Endothelial cell of umbilical vein (primary cell): ENCODE measurements at regions not wholly inside any gene's neighbourhood (a gene's known extent, or its start where the extent isn't known, plus 50 kb on each side); places are given as distances from the start of the nearest gene placed in this dataset.

Source experiments
- BruUV-seq: library from RNA; stranded (reverse); fragments of 400-500 nt; replicated peaks from 2 replicates; lab custom pipeline; 2021; lab: Mats Ljungman, UMichigan
- CTCF ChIA-PET: fragments of 300-600, 350-600 bp; sonication (Branson Sonifier 250); formaldehyde crosslinking; loops from one replicate; lab custom pipeline; 2021; ENCODE audit warnings: antibody characterized with exemption, inconsistent platforms; lab: Charles Lee
- POLR2A ChIA-PET: fragments of 300-600, 350-600 bp; sonication (Branson Sonifier 250); formaldehyde crosslinking; loops from one replicate; lab custom pipeline; 2021; ENCODE audit warnings: antibody characterized with exemption, inconsistent platforms; lab: Charles Lee
- DNase-seq: peaks from one replicate; pipeline ENCODE4 v3.0.0-alpha.2; 2011; ENCODE audit warnings: low read depth, low spot score
- FAIRE-seq: peaks from 2 replicates; lab custom pipeline; 2011; peaks lifted over from hg19 to GRCh38; lab: Jason Lieb, UNC
- H2AFZ ChIP-seq: 2 replicates; pipeline ENCODE4 v1.6.0; 2012; ENCODE audit warnings: low read depth, low read length, control low read depth, inconsistent platforms
- H3K27ac ChIP-seq: 2 replicates; pipeline ENCODE4 v1.5.1; 2011; ENCODE audit warnings: low read depth, mild to moderate bottlenecking, control low read depth, low read length, moderate library complexity; ENCODE audit not compliant: insufficient read depth
- H3K27me3 ChIP-seq, 2 experiments: 2 replicates each; pipeline versions ENCODE4 v1.6.0 to v1.6.1; 2011; ENCODE audit warnings: low read length in 2 of 2, mixed read lengths in 1 of 2; ENCODE audit not compliant: control insufficient read depth in 2 of 2, insufficient read depth in 2 of 2
- H3K36me3 ChIP-seq, 2 experiments: 2 replicates in 1 of 2; 3 replicates in 1 of 2; pipeline ENCODE4 v1.5.1; 2011; ENCODE audit warnings: low read length in 2 of 2, mild to moderate bottlenecking in 1 of 2, moderate library complexity in 1 of 2; ENCODE audit not compliant: control insufficient read depth in 2 of 2, insufficient read depth in 2 of 2; ENCODE audit errors: extremely low read depth in 1 of 2
- H3K4me1 ChIP-seq: 3 replicates; pipeline ENCODE4 v1.5.1; 2011; ENCODE audit warnings: mild to moderate bottlenecking, low read length; ENCODE audit not compliant: control insufficient read depth, insufficient read depth; ENCODE audit errors: extremely low read depth
- H3K4me2 ChIP-seq: 2 replicates; pipeline ENCODE4 v1.6.1; 2011; ENCODE audit warnings: low read length, control low read depth, mixed read lengths; ENCODE audit not compliant: insufficient read depth
- H3K4me3 ChIP-seq, 3 experiments: fragments of 200-600 bp in 1 of 3; sonication (generic), shearing (Covaris generic) in 1 of 3; replicated peaks in 1 of 3; 2 replicates each; pipeline ENCODE4 v1.5.1; 2011 to 2016; ENCODE audit warnings: control low read depth in 3 of 3, low read length in 3 of 3, mild to moderate bottlenecking in 2 of 3, inconsistent platforms in 1 of 3, low read depth in 1 of 3, moderate library complexity in 1 of 3; ENCODE audit not compliant: insufficient read depth in 1 of 3
- H3K79me2 ChIP-seq: 2 replicates; pipeline ENCODE4 v1.6.0; 2012; ENCODE audit warnings: low read length, inconsistent platforms; ENCODE audit not compliant: control insufficient read depth, insufficient read depth
- H3K9ac ChIP-seq: replicated peaks from 2 replicates; pipeline ENCODE3; 2011; ENCODE audit warnings: low read length, control low read depth; ENCODE audit not compliant: insufficient read depth; ENCODE audit errors: extremely low read depth
- H3K9me1 ChIP-seq: replicated peaks from 3 replicates; pipeline ENCODE4 v1.6.0; 2011; ENCODE audit warnings: mild to moderate bottlenecking, low read length; ENCODE audit not compliant: control insufficient read depth, insufficient read depth; ENCODE audit errors: extremely low read depth
- H3K9me3 ChIP-seq: replicated peaks from 2 replicates; pipeline ENCODE4 v1.5.1; 2012; ENCODE audit warnings: low read length, inconsistent platforms; ENCODE audit not compliant: control insufficient read depth, insufficient read depth
- H4K20me1 ChIP-seq: replicated peaks from 2 replicates; pipeline ENCODE3; 2011; ENCODE audit warnings: mild to moderate bottlenecking, low read length; ENCODE audit not compliant: control insufficient read depth, insufficient read depth; ENCODE audit errors: extremely low read depth
- CTCF ChIP-seq, 2 donors: IDR thresholded peaks; 1 replicate in 1 of 2; 2 replicates in 1 of 2; pipeline ENCODE4 v1.5.1; 2011; ENCODE audit warnings: low read length in 2 of 2, mild to moderate bottlenecking in 2 of 2, moderate library complexity in 2 of 2, control low read depth in 1 of 2, inconsistent platforms in 1 of 2, low read depth in 1 of 2; ENCODE audit not compliant: insufficient read depth in 1 of 2; ENCODE audit errors: extremely low read depth in 1 of 2
- EZH2 ChIP-seq: IDR thresholded peaks from 2 replicates; pipeline ENCODE4 v1.6.1; 2012; ENCODE audit warnings: borderline replicate concordance, low read depth, mild to moderate bottlenecking, moderate library complexity, low read length, inconsistent platforms; ENCODE audit not compliant: severe bottlenecking
- FOS ChIP-seq: IDR thresholded peaks from 2 replicates; pipeline ENCODE4 v1.6.1; 2011; ENCODE audit warnings: mild to moderate bottlenecking, low read length, moderate library complexity, borderline replicate concordance; ENCODE audit not compliant: insufficient read depth
- GATA2 ChIP-seq: IDR thresholded peaks from 2 replicates; pipeline ENCODE4 v1.7.0; 2011; ENCODE audit warnings: low read depth, mild to moderate bottlenecking, moderate library complexity, mixed read lengths, low read length; ENCODE audit not compliant: insufficient read length, insufficient read depth
- JUN ChIP-seq: IDR thresholded peaks from 2 replicates; pipeline ENCODE4 v1.6.1; 2011; ENCODE audit warnings: borderline replicate concordance, low read depth; ENCODE audit not compliant: insufficient read length, insufficient read depth
- MAX ChIP-seq: IDR thresholded peaks from 2 replicates; pipeline ENCODE4 v1.6.1; 2011; ENCODE audit not compliant: insufficient read depth, insufficient read length
- MYC ChIP-seq: IDR thresholded peaks from one replicate; pipeline ENCODE4 v1.6.1; 2011; ENCODE audit warnings: mild to moderate bottlenecking, low read depth, low read length
- POLR2A ChIP-seq: IDR thresholded peaks from 2 replicates; pipeline ENCODE4 v1.6.1; 2012; ENCODE audit warnings: low read depth, mild to moderate bottlenecking, control low read depth, low read length
- POLR2AphosphoS5 ChIP-seq: IDR thresholded peaks from 2 replicates; pipeline ENCODE4 v1.6.1; 2012; ENCODE audit warnings: low read depth, mild to moderate bottlenecking, control low read depth, low read length, moderate library complexity; ENCODE audit not compliant: insufficient read depth
- dilution Hi-C: fragments of 300-500 bp; cut with MboI; formaldehyde crosslinking; loops from one replicate; pipeline ENCODE4 v1.15.0; 2019; ENCODE audit warnings: low sequenced_read_pairs; ENCODE audit not compliant: extremely low pct_ligation_motif_present
- intact Hi-C: fragments of 100-400 bp; cut with micrococcal nuclease; formaldehyde crosslinking; loops from one replicate; pipeline ENCODE4 v1.10.0; 2022

- Histone ChIP-seq H2AFZ (peak overlapping the region; percentile 13), H3K4me1 (peaks cover 27% of the 10 kb centered on the region), H4K20me1 (no peaks in the 10 kb centered on the region), H3K4me2 (peak overlapping the region; percentile 81), H3K9me1 (no peaks in the 10 kb centered on the region), H3K36me3 (no peaks in the 10 kb centered on the region), H3K79me2 (no peaks in the 10 kb centered on the region), H3K9ac (peak overlapping the region; percentile 54), H3K4me3 (no peak overlapping the region), H3K27me3 (no peaks in the 10 kb centered on the region), H3K9me3 (no peaks in the 10 kb centered on the region), H3K27ac (peak overlapping the region; percentile 93)
- DNase-seq (peak; percentile 49), FAIRE-seq (peak; percentile 93)
- ChIA-PET CTCF (interaction anchor here (0.8 to 1.9 kb wide), 3 partner anchors 15 to 342 kb away, joined by 3 to 10 read pairs (median 3); no protein-coding TSS in a partner anchor), POLR2A (interaction anchor here (1.1 to 1.3 kb wide), 2 partner anchors 15 to 113 kb away, joined by 3 read pairs; no protein-coding TSS in a partner anchor)
- BruUV-seq: TSS peak; percentile 79
- TF ChIP-seq FOS (peak; percentile 10), JUN (peak; percentile 22), MYC (no peak), POLR2AphosphoS5 (no peak)
- intact Hi-C loops (loop anchor here (1.0 kb wide), 2 partner anchors 15 to 114 kb away; no protein-coding TSS in a partner anchor), dilution Hi-C loops (no loop called here)
Measured at GRCh38 chrX:113399506-113400192, 559.0 kb upstream of the AMOT start.

GRCh38 chrX:113392355-113392754 is 551.7 kb upstream of the AMOT start:
- intact Hi-C loops: loop anchor here (5.0 kb wide), 1 partner anchor 350 kb away; no protein-coding TSS in a partner anchor
- no peaks in the 10 kb centered on the region for H3K36me3 ChIP-seq
- H2AFZ ChIP-seq: no peak overlapping the region
- no peaks in the 10 kb centered on the region for H3K27me3 ChIP-seq
- BruUV-seq: no TSS peak
- no peak overlapping the region for H3K9ac ChIP-seq
- no peaks in the 10 kb centered on the region for H3K79me2 ChIP-seq
- DNase-seq (no peak), FAIRE-seq (no peak)
- ChIA-PET CTCF (no interaction called here), POLR2A (no interaction called here)
- no peak for TF ChIP-seq MAX
- no peak for TF ChIP-seq JUN
- TF ChIP-seq GATA2: no peak
- TF ChIP-seq FOS: no peak
- no peak for TF ChIP-seq EZH2
- TF ChIP-seq POLR2AphosphoS5: no peak
- TF ChIP-seq CTCF (IDR thresholded peaks at IDR 0.05; ENCODE audit: extremely low read depth in 1 of 2, insufficient read depth in 1 of 2, low read depth in 1 of 2, low read length in 2 of 2): no peak
- TF ChIP-seq POLR2A: no peak
- no peak for TF ChIP-seq MYC
- H3K4me1 ChIP-seq: peaks cover 7% of the 10 kb centered on the region
- no peak overlapping the region for H3K4me2 ChIP-seq
- H3K9me1 ChIP-seq: no peaks in the 10 kb centered on the region
- H3K9me3 ChIP-seq: no peaks in the 10 kb centered on the region
- dilution Hi-C loops: no loop called here
- H3K4me3 ChIP-seq: no peak overlapping the region
- no peak overlapping the region for H3K27ac ChIP-seq
- H4K20me1 ChIP-seq: no peaks in the 10 kb centered on the region
